HepG2 (cell line): ENCODE measurements at regions not wholly inside any gene's neighbourhood (a gene's known extent, or its start where the extent isn't known, plus 50 kb on each side); places are given as distances from the start of the nearest gene placed in this dataset.
"Not testable (repeated sequence)": the region's sequence is repeated elsewhere in the genome, so short reads cannot be mapped to it uniquely, and the experiment has no call there.

Experiments used
- EP300 ChIP-seq, 3 experiments: sonication (generic) in 1 of 3; formaldehyde crosslinking in 1 of 3; IDR thresholded peaks; 2 replicates each; pipeline versions ENCODE4 v1.5.1 to v1.6.1; 2011 to 2020; ENCODE audit warnings: low read depth in 2 of 3, low read length in 2 of 3, borderline replicate concordance in 1 of 3, improper control_type of control experiment in 1 of 3, mild to moderate bottlenecking in 1 of 3, missing genetic modification reagents in 1 of 3, moderate library complexity in 1 of 3
- ETV5 ChIP-seq: IDR thresholded peaks from 2 replicates; pipeline ENCODE4 v1.6.1; 2018; ENCODE audit warnings: missing biosample characterization, missing genetic modification reagents, inconsistent platforms, borderline replicate concordance
- HNRNPUL1 ChIP-seq: fragments of 200-400 bp; formaldehyde crosslinking; IDR thresholded peaks from 2 replicates; pipeline ENCODE4 v1.6.1; 2017; ENCODE audit warnings: low read depth, mild to moderate bottlenecking, low read length, moderate library complexity
- SRF ChIP-seq: IDR thresholded peaks from 2 replicates; pipeline ENCODE4 v1.6.1; 2011; ENCODE audit warnings: mild to moderate bottlenecking, low read depth, low read length, moderate library complexity
- ZNF619 ChIP-seq: sonication (generic); formaldehyde crosslinking; IDR thresholded peaks from 2 replicates; pipeline ENCODE4 v1.4.0; 2020; ENCODE audit warnings: mild to moderate bottlenecking, missing genetic modification reagents
- TF ChIP-seq, protein P1 (sequence below): sonication (generic); formaldehyde crosslinking; IDR thresholded peaks from 2 replicates; pipeline ENCODE4 v1.8.0; 2022; ENCODE audit warnings: missing genetic modification reagents, mild to moderate bottlenecking, inconsistent platforms, borderline replicate concordance
- TF ChIP-seq, protein P2 (sequence below): sonication (generic); formaldehyde crosslinking; IDR thresholded peaks from 2 replicates; pipeline ENCODE4 v1.5.0; 2020; ENCODE audit warnings: mild to moderate bottlenecking, missing genetic modification reagents, moderate library complexity
- TF ChIP-seq, protein P3 (sequence below): sonication (generic); formaldehyde crosslinking; IDR thresholded peaks from 2 replicates; pipeline ENCODE4 v1.4.0; 2020; ENCODE audit warnings: missing genetic modification reagents, borderline replicate concordance
- TF ChIP-seq, protein P4 (sequence below): sonication (generic); formaldehyde crosslinking; IDR thresholded peaks from 2 replicates; pipeline ENCODE4 v1.4.0; 2020; ENCODE audit warnings: missing genetic modification reagents

DNA sequence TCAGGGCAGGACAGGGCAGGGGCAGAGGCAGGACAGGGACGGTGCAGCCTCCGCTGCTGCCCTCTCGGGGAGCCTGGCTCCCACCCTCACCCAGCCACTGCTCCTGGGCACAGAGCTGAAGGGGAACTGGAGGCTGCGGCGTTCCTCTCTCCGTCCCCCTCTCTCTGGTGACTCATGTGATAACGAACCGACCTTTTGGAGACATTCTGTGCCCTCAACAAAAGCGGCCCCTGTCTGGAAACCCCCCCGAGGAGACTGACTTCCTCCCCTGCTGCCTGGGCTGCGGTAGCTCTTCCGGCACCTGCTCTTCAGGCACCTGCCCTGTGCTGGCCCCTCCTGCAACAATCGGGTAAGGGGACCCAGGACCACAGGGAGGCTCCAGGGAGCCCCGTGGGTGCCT lies 5419.6 kb upstream of the TPTE start:
- TF ChIP-seq, protein P1, sequence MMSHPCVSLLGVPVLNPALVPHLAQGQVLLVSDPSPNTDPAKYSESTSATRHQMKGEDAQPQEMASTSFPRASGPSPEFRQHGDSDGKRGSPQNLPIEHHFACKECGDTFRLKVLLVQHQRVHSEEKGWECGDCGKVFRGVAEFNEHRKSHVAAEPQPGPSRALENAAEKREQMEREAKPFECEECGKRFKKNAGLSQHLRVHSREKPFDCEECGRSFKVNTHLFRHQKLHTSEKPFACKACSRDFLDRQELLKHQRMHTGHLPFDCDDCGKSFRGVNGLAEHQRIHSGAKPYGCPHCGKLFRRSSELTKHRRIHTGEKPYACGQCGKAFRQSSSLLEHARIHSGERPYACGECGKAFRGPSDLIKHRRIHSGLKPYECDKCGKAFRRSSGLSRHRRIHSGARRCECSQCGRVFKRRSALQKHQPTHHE (CRISPR knock-in tag) = not testable (repeated sequence)
- TF ChIP-seq ETV5 (CRISPR knock-in tag); SRF; EP300 (IDR thresholded peaks at IDR 0.05; ENCODE audit: low read depth in 2 of 2, low read length in 2 of 2); EP300 (CRISPR knock-in tag; IDR thresholded peaks at IDR 0.05; ENCODE audit: borderline replicate concordance); ZNF619 (CRISPR knock-in tag); HNRNPUL1: not testable (repeated sequence)
- TF ChIP-seq, protein P2, sequence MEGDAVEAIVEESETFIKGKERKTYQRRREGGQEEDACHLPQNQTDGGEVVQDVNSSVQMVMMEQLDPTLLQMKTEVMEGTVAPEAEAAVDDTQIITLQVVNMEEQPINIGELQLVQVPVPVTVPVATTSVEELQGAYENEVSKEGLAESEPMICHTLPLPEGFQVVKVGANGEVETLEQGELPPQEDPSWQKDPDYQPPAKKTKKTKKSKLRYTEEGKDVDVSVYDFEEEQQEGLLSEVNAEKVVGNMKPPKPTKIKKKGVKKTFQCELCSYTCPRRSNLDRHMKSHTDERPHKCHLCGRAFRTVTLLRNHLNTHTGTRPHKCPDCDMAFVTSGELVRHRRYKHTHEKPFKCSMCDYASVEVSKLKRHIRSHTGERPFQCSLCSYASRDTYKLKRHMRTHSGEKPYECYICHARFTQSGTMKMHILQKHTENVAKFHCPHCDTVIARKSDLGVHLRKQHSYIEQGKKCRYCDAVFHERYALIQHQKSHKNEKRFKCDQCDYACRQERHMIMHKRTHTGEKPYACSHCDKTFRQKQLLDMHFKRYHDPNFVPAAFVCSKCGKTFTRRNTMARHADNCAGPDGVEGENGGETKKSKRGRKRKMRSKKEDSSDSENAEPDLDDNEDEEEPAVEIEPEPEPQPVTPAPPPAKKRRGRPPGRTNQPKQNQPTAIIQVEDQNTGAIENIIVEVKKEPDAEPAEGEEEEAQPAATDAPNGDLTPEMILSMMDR (CRISPR knock-in tag) = not testable (repeated sequence)
- TF ChIP-seq, protein P3, sequence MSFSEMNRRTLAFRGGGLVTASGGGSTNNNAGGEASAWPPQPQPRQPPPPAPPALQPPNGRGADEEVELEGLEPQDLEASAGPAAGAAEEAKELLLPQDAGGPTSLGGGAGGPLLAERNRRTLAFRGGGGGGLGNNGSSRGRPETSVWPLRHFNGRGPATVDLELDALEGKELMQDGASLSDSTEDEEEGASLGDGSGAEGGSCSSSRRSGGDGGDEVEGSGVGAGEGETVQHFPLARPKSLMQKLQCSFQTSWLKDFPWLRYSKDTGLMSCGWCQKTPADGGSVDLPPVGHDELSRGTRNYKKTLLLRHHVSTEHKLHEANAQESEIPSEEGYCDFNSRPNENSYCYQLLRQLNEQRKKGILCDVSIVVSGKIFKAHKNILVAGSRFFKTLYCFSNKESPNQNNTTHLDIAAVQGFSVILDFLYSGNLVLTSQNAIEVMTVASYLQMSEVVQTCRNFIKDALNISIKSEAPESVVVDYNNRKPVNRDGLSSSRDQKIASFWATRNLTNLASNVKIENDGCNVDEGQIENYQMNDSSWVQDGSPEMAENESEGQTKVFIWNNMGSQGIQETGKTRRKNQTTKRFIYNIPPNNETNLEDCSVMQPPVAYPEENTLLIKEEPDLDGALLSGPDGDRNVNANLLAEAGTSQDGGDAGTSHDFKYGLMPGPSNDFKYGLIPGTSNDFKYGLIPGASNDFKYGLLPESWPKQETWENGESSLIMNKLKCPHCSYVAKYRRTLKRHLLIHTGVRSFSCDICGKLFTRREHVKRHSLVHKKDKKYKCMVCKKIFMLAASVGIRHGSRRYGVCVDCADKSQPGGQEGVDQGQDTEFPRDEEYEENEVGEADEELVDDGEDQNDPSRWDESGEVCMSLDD = not testable (repeated sequence)
- TF ChIP-seq, protein P4, sequence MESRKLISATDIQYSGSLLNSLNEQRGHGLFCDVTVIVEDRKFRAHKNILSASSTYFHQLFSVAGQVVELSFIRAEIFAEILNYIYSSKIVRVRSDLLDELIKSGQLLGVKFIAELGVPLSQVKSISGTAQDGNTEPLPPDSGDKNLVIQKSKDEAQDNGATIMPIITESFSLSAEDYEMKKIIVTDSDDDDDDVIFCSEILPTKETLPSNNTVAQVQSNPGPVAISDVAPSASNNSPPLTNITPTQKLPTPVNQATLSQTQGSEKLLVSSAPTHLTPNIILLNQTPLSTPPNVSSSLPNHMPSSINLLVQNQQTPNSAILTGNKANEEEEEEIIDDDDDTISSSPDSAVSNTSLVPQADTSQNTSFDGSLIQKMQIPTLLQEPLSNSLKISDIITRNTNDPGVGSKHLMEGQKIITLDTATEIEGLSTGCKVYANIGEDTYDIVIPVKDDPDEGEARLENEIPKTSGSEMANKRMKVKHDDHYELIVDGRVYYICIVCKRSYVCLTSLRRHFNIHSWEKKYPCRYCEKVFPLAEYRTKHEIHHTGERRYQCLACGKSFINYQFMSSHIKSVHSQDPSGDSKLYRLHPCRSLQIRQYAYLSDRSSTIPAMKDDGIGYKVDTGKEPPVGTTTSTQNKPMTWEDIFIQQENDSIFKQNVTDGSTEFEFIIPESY = not testable (repeated sequence)
